ENCODE measurements at regions not wholly inside any gene's neighbourhood (a gene's known extent, or its start where the extent isn't known, plus 50 kb on each side); places are given as distances from the start of the nearest gene placed in this dataset.

DNA sequence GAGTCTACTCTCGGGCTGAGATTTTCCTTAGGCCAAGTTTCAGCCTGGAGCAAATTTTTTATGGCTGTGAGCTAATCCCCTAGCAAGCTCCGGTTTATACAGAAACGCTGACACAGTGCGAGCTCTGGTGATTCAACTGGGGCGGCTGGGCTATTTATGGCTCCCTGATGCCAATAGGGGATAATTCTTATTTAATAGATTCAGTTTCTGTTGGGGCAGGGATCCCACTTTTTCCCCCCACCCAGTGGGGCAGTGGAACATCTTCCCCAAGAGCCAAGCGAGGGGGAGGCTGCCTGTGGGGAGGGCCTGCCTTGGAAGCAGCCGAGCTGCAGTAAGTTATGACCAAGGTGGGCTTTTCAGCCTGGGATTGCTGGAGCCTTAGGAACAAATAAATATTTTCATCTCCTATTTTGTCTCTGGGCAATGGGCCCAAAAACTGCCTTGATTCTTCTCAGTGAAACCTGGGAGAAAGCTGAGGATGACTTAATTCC is 129.1 kb downstream of the MACROH2A1 start:
- no peak for DNase-seq (ENCODE audit: low read depth)
- no peaks in the 10 kb centered on the region for H3K36me3 ChIP-seq (ENCODE audit: control insufficient read depth, insufficient read depth, low read length)
- TF ChIP-seq, protein P1, sequence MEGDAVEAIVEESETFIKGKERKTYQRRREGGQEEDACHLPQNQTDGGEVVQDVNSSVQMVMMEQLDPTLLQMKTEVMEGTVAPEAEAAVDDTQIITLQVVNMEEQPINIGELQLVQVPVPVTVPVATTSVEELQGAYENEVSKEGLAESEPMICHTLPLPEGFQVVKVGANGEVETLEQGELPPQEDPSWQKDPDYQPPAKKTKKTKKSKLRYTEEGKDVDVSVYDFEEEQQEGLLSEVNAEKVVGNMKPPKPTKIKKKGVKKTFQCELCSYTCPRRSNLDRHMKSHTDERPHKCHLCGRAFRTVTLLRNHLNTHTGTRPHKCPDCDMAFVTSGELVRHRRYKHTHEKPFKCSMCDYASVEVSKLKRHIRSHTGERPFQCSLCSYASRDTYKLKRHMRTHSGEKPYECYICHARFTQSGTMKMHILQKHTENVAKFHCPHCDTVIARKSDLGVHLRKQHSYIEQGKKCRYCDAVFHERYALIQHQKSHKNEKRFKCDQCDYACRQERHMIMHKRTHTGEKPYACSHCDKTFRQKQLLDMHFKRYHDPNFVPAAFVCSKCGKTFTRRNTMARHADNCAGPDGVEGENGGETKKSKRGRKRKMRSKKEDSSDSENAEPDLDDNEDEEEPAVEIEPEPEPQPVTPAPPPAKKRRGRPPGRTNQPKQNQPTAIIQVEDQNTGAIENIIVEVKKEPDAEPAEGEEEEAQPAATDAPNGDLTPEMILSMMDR (IDR thresholded peaks at IDR 0.05; ENCODE audit: insufficient read depth, low read length, poor library complexity, severe bottlenecking) = no peak
- H3K4me3 ChIP-seq (ENCODE audit: low read depth, low read length) = no peak overlapping the region
- no peaks in the 10 kb centered on the region for H3K27me3 ChIP-seq (ENCODE audit: control insufficient read depth, insufficient read depth, low read length)

DNA sequence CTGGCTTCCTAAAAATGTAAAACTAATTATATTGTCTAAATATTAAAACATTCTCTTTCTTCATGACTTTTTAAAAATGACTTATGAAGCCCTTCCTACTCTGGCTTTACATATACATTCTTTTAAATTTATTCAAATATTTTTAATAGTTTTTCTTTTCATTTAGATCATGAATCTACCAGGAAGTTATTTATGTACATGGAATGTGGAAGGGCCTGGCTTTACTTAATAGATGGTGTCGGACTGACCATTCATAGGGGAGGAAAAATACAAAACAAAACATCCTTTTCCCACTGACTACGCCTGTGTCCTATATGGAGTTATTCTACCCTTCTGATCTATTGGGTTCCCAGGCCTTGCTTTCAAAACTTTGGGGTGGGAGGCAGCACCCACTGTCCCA is 129.8 kb downstream of the MACROH2A1 start:
- TF ChIP-seq, protein P1 (IDR thresholded peaks at IDR 0.05; ENCODE audit: insufficient read depth, low read length, poor library complexity, severe bottlenecking) = no peak
- Histone ChIP-seq H3K4me3 (ENCODE audit: low read depth, low read length) (no peak overlapping the region), H3K27me3 (ENCODE audit: control insufficient read depth, insufficient read depth, low read length) (no peaks in the 10 kb centered on the region), H3K36me3 (ENCODE audit: control insufficient read depth, insufficient read depth, low read length) (no peaks in the 10 kb centered on the region)
- no peak for DNase-seq (ENCODE audit: low read depth)

DNA sequence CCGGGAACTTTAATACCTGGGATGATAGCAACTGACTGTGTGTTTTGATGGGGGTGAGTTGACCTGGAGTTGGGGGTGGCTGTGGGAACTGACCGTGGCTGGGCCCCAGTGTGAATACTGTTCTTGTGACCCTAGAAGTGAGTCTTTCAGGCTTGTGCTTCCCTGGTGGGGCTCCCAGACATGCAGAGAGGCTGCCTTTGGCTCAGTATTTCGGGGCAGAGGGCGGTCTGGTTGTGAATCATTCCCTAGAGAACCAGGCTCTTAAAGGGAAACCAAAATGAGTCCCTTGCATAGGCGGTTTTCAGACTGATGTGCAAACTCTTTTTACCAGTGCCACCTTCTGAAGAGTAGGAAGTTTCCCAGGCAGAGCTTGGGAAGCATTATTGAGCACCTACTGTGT is 132.1 kb downstream of the MACROH2A1 start:
- Histone ChIP-seq H3K36me3 (ENCODE audit: control insufficient read depth, insufficient read depth, low read length) (no peaks in the 10 kb centered on the region), H3K4me3 (ENCODE audit: low read depth, low read length) (no peak overlapping the region), H3K27me3 (ENCODE audit: control insufficient read depth, insufficient read depth, low read length) (no peaks in the 10 kb centered on the region)
- TF ChIP-seq, protein P1 (IDR thresholded peaks at IDR 0.05; ENCODE audit: insufficient read depth, low read length, poor library complexity, severe bottlenecking) = no peak
- DNase-seq (ENCODE audit: low read depth) = no peak

DNA sequence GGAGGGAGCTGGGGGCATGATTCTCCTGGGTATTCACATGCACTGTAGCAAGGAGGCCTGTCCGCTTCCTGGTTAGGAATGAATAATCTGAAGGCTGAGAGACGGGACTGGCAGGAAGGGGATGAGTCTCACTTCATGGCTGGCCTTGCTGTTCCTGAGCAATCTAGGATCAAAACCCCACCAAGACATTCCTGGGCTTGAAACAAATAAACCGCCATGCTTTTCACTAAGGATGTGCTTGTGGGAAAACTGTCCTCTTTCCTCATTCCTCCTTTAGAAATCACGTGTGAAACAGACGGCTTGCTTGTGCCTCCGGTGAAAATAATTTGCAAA is 132.8 kb downstream of the MACROH2A1 start:
- no peaks in the 10 kb centered on the region for H3K36me3 ChIP-seq (ENCODE audit: control insufficient read depth, insufficient read depth, low read length)
- H3K27me3 ChIP-seq (ENCODE audit: control insufficient read depth, insufficient read depth, low read length) = no peaks in the 10 kb centered on the region
- TF ChIP-seq, protein P1 (IDR thresholded peaks at IDR 0.05; ENCODE audit: insufficient read depth, low read length, poor library complexity, severe bottlenecking) = no peak
- H3K4me3 ChIP-seq (ENCODE audit: low read depth, low read length) = no peak overlapping the region
- DNase-seq (ENCODE audit: low read depth) = no peak

DNA sequence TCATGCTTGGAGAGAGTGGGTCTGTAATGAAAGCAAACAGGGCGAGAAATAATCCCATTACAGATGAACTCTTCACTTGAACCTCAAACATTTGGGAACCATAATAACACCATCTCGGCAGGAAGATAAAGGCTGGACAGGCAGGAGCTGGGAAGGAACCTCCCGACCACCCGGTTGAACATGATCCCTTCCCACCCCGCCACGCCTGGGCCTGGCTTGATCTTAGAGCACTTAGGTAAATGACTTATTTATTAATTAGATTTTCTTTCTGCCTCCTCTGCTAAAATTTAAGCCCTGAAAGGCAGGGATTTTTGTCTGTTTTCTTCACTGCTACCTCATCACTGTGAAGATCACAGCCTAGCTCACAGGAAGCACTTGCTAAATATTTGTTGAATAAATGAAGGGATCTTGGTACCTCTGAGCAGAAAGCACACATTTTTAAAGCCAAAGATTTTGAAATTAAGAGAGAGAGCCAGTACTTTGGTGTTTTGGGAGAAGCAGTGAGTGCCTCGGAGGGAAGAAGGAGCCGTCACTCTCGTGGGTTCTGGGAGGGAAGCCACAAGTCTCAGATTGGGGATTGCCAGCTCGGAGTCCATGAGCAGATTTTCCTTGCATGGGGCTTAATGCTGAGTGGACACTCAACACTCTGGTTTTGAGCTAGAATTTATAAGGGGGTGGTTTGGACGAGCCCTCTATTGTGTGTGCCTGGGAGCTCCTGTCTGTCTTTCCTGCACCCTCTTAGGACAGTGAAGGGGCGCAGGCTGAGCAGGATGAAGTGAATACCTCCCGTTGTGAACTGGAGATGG is 133.3 kb downstream of the MACROH2A1 start:
- Histone ChIP-seq H3K27me3 (ENCODE audit: control insufficient read depth, insufficient read depth, low read length) (no peaks in the 10 kb centered on the region), H3K4me3 (ENCODE audit: low read depth, low read length) (no peak overlapping the region), H3K36me3 (ENCODE audit: control insufficient read depth, insufficient read depth, low read length) (no peaks in the 10 kb centered on the region)
- TF ChIP-seq, protein P1 (IDR thresholded peaks at IDR 0.05; ENCODE audit: insufficient read depth, low read length, poor library complexity, severe bottlenecking) = no peak
- DNase-seq (ENCODE audit: low read depth) = no peak
